Suppressor macrophage (primary cell): ENCODE measurements at regions not wholly inside any gene's neighbourhood (a gene's known extent, or its start where the extent isn't known, plus 50 kb on each side); places are given as distances from the start of the nearest gene placed in this dataset.
"Not testable (repeated sequence)": the region's sequence is repeated elsewhere in the genome, so short reads cannot be mapped to it uniquely, and the experiment has no call there.

Experiments
- DNase-seq, 4 experiments: peaks; one replicate each; pipeline ENCODE4 v3.0.0-alpha.2; 2020 to 2022

GRCh38 chr7:130789436-130789835 is 55.4 kb upstream of the KLF14 start:
- peak; percentile 8 to 57 (median 36) for DNase-seq

- DNase-seq, result no peak
These were observed 57.7 kb upstream of the KLF14 start for GRCh38 chr7:130791746-130792145.

- DNase-seq, result no peak
These were observed 60.0 kb upstream of the KLF14 start for GRCh38 chr7:130793855-130794618.

- DNase-seq, result no peak
These were observed 60.6 kb upstream of the KLF14 start for GRCh38 chr7:130794619-130794922.

- DNase-seq, result not testable (repeated sequence)
These were observed 62.4 kb upstream of the KLF14 start for GRCh38 chr7:130796425-130796824.

GRCh38 chr7:130803127-130803526 is 69.1 kb upstream of the KLF14 start:
- DNase-seq, result no peak

- DNase-seq, result no peak
These were observed 70.2 kb upstream of the KLF14 start for GRCh38 chr7:130804220-130804619.

GRCh38 chr7:130812819-130813218 is 78.8 kb upstream of the KLF14 start:
- DNase-seq, result not testable (repeated sequence)

GRCh38 chr7:130814778-130815335 is 80.8 kb upstream of the KLF14 start:
- peak; percentile 40 to 66 (median 45) for DNase-seq

- no peak for DNase-seq
These were observed 84.0 kb upstream of the KLF14 start for GRCh38 chr7:130818056-130818455.

GRCh38 chr7:130821864-130822263 is 87.9 kb upstream of the KLF14 start:
- DNase-seq, result no peak

GRCh38 chr7:130822642-130823041 is 88.6 kb upstream of the KLF14 start:
- DNase-seq, result no peak

- DNase-seq, result no peak
These were observed 89.1 kb upstream of the KLF14 start for GRCh38 chr7:130823060-130823459.

- DNase-seq, result no peak
These were observed 91.8 kb upstream of the KLF14 start for GRCh38 chr7:130825819-130826218.

GRCh38 chr7:130829415-130829814 is 95.4 kb upstream of the KLF14 start:
- no peak for DNase-seq

GRCh38 chr7:130831322-130831721 is 97.3 kb upstream of the KLF14 start:
- DNase-seq, result no peak

GRCh38 chr7:130831817-130832481 is 97.9 kb upstream of the KLF14 start:
- DNase-seq, result peak; percentile 19 to 63 (median 34)

GRCh38 chr7:130838738-130839137 is 104.7 kb upstream of the KLF14 start:
- no peak for DNase-seq

- no peak for DNase-seq
These were observed 106.6 kb upstream of the KLF14 start for GRCh38 chr7:130840599-130840998.

GRCh38 chr7:130841416-130841815 is 107.4 kb upstream of the KLF14 start:
- no peak for DNase-seq

- no peak for DNase-seq
These were observed 109.7 kb upstream of the KLF14 start for GRCh38 chr7:130843703-130844102.

- DNase-seq, result no peak
These were observed 111.0 kb upstream of the KLF14 start for GRCh38 chr7:130844811-130845580.

GRCh38 chr7:130845581-130846085 is 111.6 kb upstream of the KLF14 start:
- no peak for DNase-seq
